ENCODE measurements at regions not wholly inside any gene's neighbourhood (a gene's known extent, or its start where the extent isn't known, plus 50 kb on each side); places are given as distances from the start of the nearest gene placed in this dataset.

DNA sequence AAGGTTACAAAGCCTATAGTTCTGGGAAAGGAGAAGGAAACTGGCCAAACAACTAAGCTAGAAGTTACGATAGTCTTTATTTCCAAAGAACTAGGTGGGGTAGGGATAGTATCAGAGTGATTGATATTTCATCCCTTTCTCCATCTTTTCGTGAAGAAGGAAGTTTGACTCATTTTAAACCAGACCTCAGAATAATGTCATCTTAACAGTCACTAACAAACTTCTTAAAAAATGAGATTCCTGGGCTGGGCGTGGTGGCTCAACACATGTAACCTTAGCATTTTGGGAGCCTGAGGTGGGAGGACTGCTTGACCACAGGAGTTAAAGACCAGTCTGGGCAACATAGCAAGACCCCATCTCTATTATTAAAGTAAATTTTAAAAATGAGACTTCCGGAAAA is 69.4 kb downstream of the ARL4A start:
- Histone ChIP-seq H3K79me2 (ENCODE audit: control insufficient read depth, low read length) (no peaks in the 10 kb centered on the region), H3K27ac (ENCODE audit: low read depth, low read length) (no peak overlapping the region), H3K9me3 (ENCODE audit: control insufficient read depth, insufficient read depth, low read length) (0 out of 2 replicates have a peak, but pooled peaks cover 3% of the 10 kb centered on the region), H3K4me2 (ENCODE audit: low read length) (no peak overlapping the region), H3K4me3 (ENCODE audit: low read length) (no peak overlapping the region), H4K20me1 (ENCODE audit: control insufficient read depth, insufficient read depth, low read depth, low read length) (no peaks in the 10 kb centered on the region), H3K36me3 (ENCODE audit: control insufficient read depth, low read length) (no peaks in the 10 kb centered on the region), H3K27me3 (ENCODE audit: control insufficient read depth, low read length) (no peaks in the 10 kb centered on the region), H3K9me2 (replicated peaks; ENCODE audit: control insufficient read depth, low read length) (no peaks in the 10 kb centered on the region), H3F3A (ENCODE audit: control insufficient read depth, insufficient read depth) (no peaks in the 10 kb centered on the region), H3K4me1 (ENCODE audit: control insufficient read depth, low read length) (no peaks in the 10 kb centered on the region)
- TF ChIP-seq EZH2phosphoT487 (IDR thresholded peaks at IDR 0.05; ENCODE audit: borderline replicate concordance, low read length) (no peak), CTCF (IDR thresholded peaks at IDR 0.05; ENCODE audit: low read depth, low read length, poor library complexity, severe bottlenecking) (no peak)

GRCh38 chr7:12757443-12757842 is 70.0 kb downstream of the ARL4A start:
- no peak overlapping the region for H3K4me2 ChIP-seq (ENCODE audit: low read length)
- no peaks in the 10 kb centered on the region for H3F3A ChIP-seq (ENCODE audit: control insufficient read depth, insufficient read depth)
- H3K36me3 ChIP-seq (ENCODE audit: control insufficient read depth, low read length): no peaks in the 10 kb centered on the region
- TF ChIP-seq EZH2phosphoT487 (IDR thresholded peaks at IDR 0.05; ENCODE audit: borderline replicate concordance, low read length) (no peak), CTCF (IDR thresholded peaks at IDR 0.05; ENCODE audit: low read depth, low read length, poor library complexity, severe bottlenecking) (no peak)
- H4K20me1 ChIP-seq (ENCODE audit: control insufficient read depth, insufficient read depth, low read depth, low read length): no peaks in the 10 kb centered on the region
- no peak overlapping the region for H3K27ac ChIP-seq (ENCODE audit: low read depth, low read length)
- no peaks in the 10 kb centered on the region for H3K4me1 ChIP-seq (ENCODE audit: control insufficient read depth, low read length)
- no peaks in the 10 kb centered on the region for H3K79me2 ChIP-seq (ENCODE audit: control insufficient read depth, low read length)
- H3K9me3 ChIP-seq (ENCODE audit: control insufficient read depth, insufficient read depth, low read length): 0 out of 2 replicates have a peak, but pooled peaks cover 3% of the 10 kb centered on the region
- H3K4me3 ChIP-seq (ENCODE audit: low read length): no peak overlapping the region
- no peaks in the 10 kb centered on the region for H3K27me3 ChIP-seq (ENCODE audit: control insufficient read depth, low read length)
- no peaks in the 10 kb centered on the region for H3K9me2 ChIP-seq (replicated peaks; ENCODE audit: control insufficient read depth, low read length)

DNA sequence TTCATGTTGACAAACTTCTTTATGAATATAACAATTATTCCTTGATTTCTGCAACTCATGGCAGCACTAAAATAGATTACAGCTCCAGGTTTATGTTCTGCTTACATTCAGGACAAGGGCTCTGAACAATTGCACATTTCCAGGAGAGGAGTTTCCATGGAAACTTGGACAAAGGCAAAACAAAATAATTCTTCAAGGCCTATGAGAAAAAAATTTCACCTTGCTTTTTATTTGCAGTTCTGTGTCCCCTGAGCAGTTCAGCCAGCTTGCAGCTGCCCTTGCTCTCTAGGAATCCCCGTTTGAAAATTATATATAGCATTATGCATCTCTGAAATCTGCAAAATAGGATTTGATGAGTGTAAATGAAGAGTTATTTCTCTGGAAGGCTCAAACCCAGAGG is 71.7 kb downstream of the ARL4A start:
- no peaks in the 10 kb centered on the region for H3F3A ChIP-seq (ENCODE audit: control insufficient read depth, insufficient read depth)
- H3K27me3 ChIP-seq (ENCODE audit: control insufficient read depth, low read length): no peaks in the 10 kb centered on the region
- H3K4me1 ChIP-seq (ENCODE audit: control insufficient read depth, low read length): no peaks in the 10 kb centered on the region
- no peaks in the 10 kb centered on the region for H3K36me3 ChIP-seq (ENCODE audit: control insufficient read depth, low read length)
- TF ChIP-seq CTCF (IDR thresholded peaks at IDR 0.05; ENCODE audit: low read depth, low read length, poor library complexity, severe bottlenecking) (no peak), EZH2phosphoT487 (IDR thresholded peaks at IDR 0.05; ENCODE audit: borderline replicate concordance, low read length) (no peak)
- no peaks in the 10 kb centered on the region for H4K20me1 ChIP-seq (ENCODE audit: control insufficient read depth, insufficient read depth, low read depth, low read length)
- no peak overlapping the region for H3K4me2 ChIP-seq (ENCODE audit: low read length)
- no peak overlapping the region for H3K4me3 ChIP-seq (ENCODE audit: low read length)
- no peaks in the 10 kb centered on the region for H3K79me2 ChIP-seq (ENCODE audit: control insufficient read depth, low read length)
- 0 out of 2 replicates have a peak, but pooled peaks cover 3% of the 10 kb centered on the region for H3K9me3 ChIP-seq (ENCODE audit: control insufficient read depth, insufficient read depth, low read length)
- H3K27ac ChIP-seq (ENCODE audit: low read depth, low read length): no peak overlapping the region
- H3K9me2 ChIP-seq (replicated peaks; ENCODE audit: control insufficient read depth, low read length): no peaks in the 10 kb centered on the region

DNA sequence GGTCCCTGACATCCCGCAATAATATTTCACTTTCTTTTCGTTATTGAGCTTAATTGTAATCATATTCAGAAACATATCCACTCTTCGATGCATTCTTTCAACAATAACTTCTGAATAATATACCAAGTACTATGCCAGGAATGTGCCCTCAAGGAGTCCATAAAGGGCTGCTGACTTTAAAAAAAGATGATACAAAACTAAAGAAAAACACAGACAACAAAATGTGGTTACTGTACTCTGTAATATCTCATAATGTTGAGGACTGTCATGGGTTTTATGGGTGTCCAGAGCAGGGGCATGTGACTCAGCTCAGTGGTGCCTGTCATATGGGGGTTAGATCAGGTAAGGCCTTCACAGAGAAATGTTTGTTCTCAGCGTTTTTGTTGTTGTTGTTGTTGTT is 73.7 kb downstream of the ARL4A start:
- Histone ChIP-seq H4K20me1 (ENCODE audit: control insufficient read depth, insufficient read depth, low read depth, low read length) (no peaks in the 10 kb centered on the region), H3K4me3 (ENCODE audit: low read length) (no peak overlapping the region), H3K9me3 (ENCODE audit: control insufficient read depth, insufficient read depth, low read length) (no peaks in the 10 kb centered on the region), H3K4me1 (ENCODE audit: control insufficient read depth, low read length) (no peaks in the 10 kb centered on the region), H3K27me3 (ENCODE audit: control insufficient read depth, low read length) (no peaks in the 10 kb centered on the region), H3F3A (ENCODE audit: control insufficient read depth, insufficient read depth) (no peaks in the 10 kb centered on the region), H3K27ac (ENCODE audit: low read depth, low read length) (no peak overlapping the region), H3K79me2 (ENCODE audit: control insufficient read depth, low read length) (no peaks in the 10 kb centered on the region), H3K9me2 (replicated peaks; ENCODE audit: control insufficient read depth, low read length) (no peaks in the 10 kb centered on the region), H3K4me2 (ENCODE audit: low read length) (no peak overlapping the region), H3K36me3 (ENCODE audit: control insufficient read depth, low read length) (no peaks in the 10 kb centered on the region)
- no peak for TF ChIP-seq CTCF (IDR thresholded peaks at IDR 0.05; ENCODE audit: low read depth, low read length, poor library complexity, severe bottlenecking)
- no peak for TF ChIP-seq EZH2phosphoT487 (IDR thresholded peaks at IDR 0.05; ENCODE audit: borderline replicate concordance, low read length)

All from DOHH2 (cell line).